IMR-90 (cell line): ENCODE measurements at regions not wholly inside any gene's neighbourhood (a gene's known extent, or its start where the extent isn't known, plus 50 kb on each side); places are given as distances from the start of the nearest gene placed in this dataset.

Experiments
- ATAC-seq: fragments of 200-7000 bp; cut with Tn5 transposase; 2 replicates; pipeline ENCODE4 v1.9.1; 2020; ENCODE audit warnings: low read depth, mild to moderate bottlenecking, moderate library complexity
- BruUV-seq: library from RNA; stranded (reverse); fragments of 400-500 nt; replicated peaks from 2 replicates; lab custom pipeline; 2021; lab: Mats Ljungman, UMichigan
- CTCF ChIA-PET: fragments of 300-600 bp; formaldehyde crosslinking; extraction: SDS; loops from one replicate; lab custom pipeline; 2021; ENCODE audit warnings: antibody characterized with exemption; lab: Yijun Ruan, JAX
- POLR2A ChIA-PET: fragments of 300-600 bp; sonication (Branson Sonifier 250); formaldehyde crosslinking; loops from one replicate; lab custom pipeline; 2022; ENCODE audit warnings: antibody characterized with exemption; ENCODE audit not compliant: unreplicated experiment; lab: Charles Lee
- DNase-seq: peaks from one replicate; pipeline ENCODE4 v3.0.0; 2013
- H2AFZ ChIP-seq: replicated peaks from 2 replicates; pipeline ENCODE3; 2013; ENCODE audit warnings: low read length, mild to moderate bottlenecking; ENCODE audit not compliant: poor library complexity
- H2AK5ac ChIP-seq: 2 replicates; pipeline ENCODE4 v1.6.1; 2013; ENCODE audit warnings: low read depth, low read length, inconsistent platforms
- H2AK9ac ChIP-seq: replicated peaks from 2 replicates; pipeline ENCODE3; 2013; ENCODE audit warnings: mild to moderate bottlenecking, low read depth, low read length, moderate library complexity; ENCODE audit not compliant: poor library complexity
- H2BK120ac ChIP-seq: 2 replicates; pipeline ENCODE4 v1.6.1; 2013; ENCODE audit warnings: low read depth, low read length, inconsistent platforms
- H2BK15ac ChIP-seq: 3 replicates; pipeline ENCODE4 v1.6.1; 2013; ENCODE audit warnings: low read depth, low read length, inconsistent platforms
- H2BK20ac ChIP-seq: 2 replicates; pipeline ENCODE4 v1.6.1; 2013; ENCODE audit warnings: low read depth, mild to moderate bottlenecking, inconsistent platforms, low read length, moderate library complexity
- H2BK5ac ChIP-seq: 2 replicates; pipeline ENCODE4 v1.6.1; 2013; ENCODE audit warnings: mild to moderate bottlenecking, low read depth, low read length, inconsistent platforms; ENCODE audit not compliant: poor library complexity, severe bottlenecking
- H3K14ac ChIP-seq: replicated peaks from 2 replicates; pipeline ENCODE4 v1.6.1; 2013; ENCODE audit warnings: low read depth, low read length, inconsistent platforms
- H3K18ac ChIP-seq: 2 replicates; pipeline ENCODE4 v1.6.1; 2013; ENCODE audit warnings: low read depth, low read length, control low read depth
- H3K23ac ChIP-seq: 2 replicates; pipeline ENCODE4 v1.6.1; 2013; ENCODE audit warnings: low read depth, low read length, inconsistent platforms
- H3K27ac ChIP-seq: 2 replicates; pipeline ENCODE4 v1.5.1; 2013; ENCODE audit warnings: mild to moderate bottlenecking, control low read depth, low read length; ENCODE audit not compliant: insufficient read depth
- H3K27me3 ChIP-seq: 2 replicates; pipeline ENCODE4 v1.6.1; 2013; ENCODE audit warnings: low read length; ENCODE audit not compliant: control insufficient read depth, insufficient read depth
- H3K36me3 ChIP-seq: 2 replicates; pipeline ENCODE4 v1.6.1; 2013; ENCODE audit warnings: low read length, mixed read lengths; ENCODE audit not compliant: control insufficient read depth, insufficient read depth
- H3K4ac ChIP-seq: 2 replicates; pipeline ENCODE4 v1.6.1; 2013; ENCODE audit warnings: low read depth, low read length, inconsistent platforms
- H3K4me1 ChIP-seq: 2 replicates; pipeline ENCODE4 v1.6.1; 2013; ENCODE audit warnings: low read length, mixed read lengths; ENCODE audit not compliant: control insufficient read depth, insufficient read depth
- H3K4me2 ChIP-seq: 2 replicates; pipeline ENCODE4 v1.6.1; 2013; ENCODE audit warnings: low read depth, mild to moderate bottlenecking, control low read depth, low read length, moderate library complexity
- H3K4me3 ChIP-seq: 2 replicates; pipeline ENCODE4 v1.5.1; 2013; ENCODE audit warnings: low read depth, mild to moderate bottlenecking, control low read depth, low read length, moderate library complexity; ENCODE audit not compliant: insufficient read depth
- H3K56ac ChIP-seq: 2 replicates; pipeline ENCODE4 v1.6.1; 2013; ENCODE audit warnings: low read length, inconsistent platforms; ENCODE audit not compliant: insufficient read depth; ENCODE audit errors: extremely low read depth
- H3K79me1 ChIP-seq, 2 experiments: 2 replicates each; pipeline ENCODE4 v1.6.1; 2013; ENCODE audit warnings: low read length in 2 of 2, inconsistent platforms in 1 of 2, low read depth in 1 of 2
- H3K9ac ChIP-seq: 2 replicates; pipeline ENCODE4 v1.6.1; 2013; ENCODE audit warnings: low read depth, low read length, control low read depth
- H3K9me1 ChIP-seq: 2 replicates; pipeline ENCODE4 v1.6.1; 2013; ENCODE audit warnings: low read length, inconsistent platforms; ENCODE audit not compliant: insufficient read depth
- H3K9me3 ChIP-seq: 2 replicates; pipeline ENCODE4 v1.6.1; 2013; ENCODE audit warnings: low read length; ENCODE audit not compliant: control insufficient read depth, insufficient read depth
- H4K20me1 ChIP-seq: 2 replicates; pipeline ENCODE4 v1.6.1; 2013; ENCODE audit warnings: low read length, inconsistent platforms; ENCODE audit not compliant: insufficient read depth
- H4K5ac ChIP-seq: 2 replicates; pipeline ENCODE4 v1.6.1; 2013; ENCODE audit warnings: mild to moderate bottlenecking, low read depth, low read length, control low read depth
- H4K8ac ChIP-seq, 2 experiments: 2 replicates each; pipeline ENCODE4 v1.6.1; 2013; ENCODE audit warnings: low read depth in 2 of 2, low read length in 2 of 2, control low read depth in 1 of 2, inconsistent platforms in 1 of 2
- H4K91ac ChIP-seq: 2 replicates; pipeline ENCODE4 v1.6.1; 2013; ENCODE audit warnings: low read depth, low read length, inconsistent platforms; ENCODE audit not compliant: insufficient read depth
- BHLHE40 ChIP-seq: fragments of 150-350 bp; IDR thresholded peaks from 2 replicates; pipeline ENCODE4 v1.6.1; 2016; ENCODE audit warnings: mild to moderate bottlenecking, low read depth, low read length
- CEBPB ChIP-seq: IDR thresholded peaks from 2 replicates; pipeline ENCODE4 v1.6.1; 2012; ENCODE audit warnings: low read depth, low read length, improper control_type of control experiment
- CHD1 ChIP-seq: IDR thresholded peaks from 2 replicates; pipeline ENCODE4 v1.6.1; 2012; ENCODE audit warnings: low read depth, low read length, improper control_type of control experiment
- CTCF ChIP-seq: conservative IDR thresholded peaks from 2 replicates; pipeline ENCODE4 v1.5.1; 2012; ENCODE audit warnings: mild to moderate bottlenecking, low read depth, low read length, improper control_type of control experiment
- ELK1 ChIP-seq: fragments of 150-350 bp; IDR thresholded peaks from 2 replicates; pipeline ENCODE4 v1.6.1; 2016; ENCODE audit warnings: low read depth, mild to moderate bottlenecking, low read length, moderate library complexity, borderline replicate concordance
- FOS ChIP-seq: fragments of 150-350 bp; IDR thresholded peaks from 2 replicates; pipeline ENCODE4 v1.6.1; 2016; ENCODE audit warnings: low read depth, low read length
- MAFK ChIP-seq: IDR thresholded peaks from 2 replicates; pipeline ENCODE4 v1.6.1; 2012; ENCODE audit warnings: low read depth, low read length, improper control_type of control experiment
- MAZ ChIP-seq: IDR thresholded peaks from 2 replicates; pipeline ENCODE4 v1.6.1; 2012; ENCODE audit warnings: low read depth, mild to moderate bottlenecking, low read length, improper control_type of control experiment, moderate library complexity, borderline replicate concordance
- MXI1 ChIP-seq: IDR thresholded peaks from 2 replicates; pipeline ENCODE4 v1.6.1; 2012; ENCODE audit warnings: low read depth, mild to moderate bottlenecking, low read length, moderate library complexity, borderline replicate concordance
- NFE2L2 ChIP-seq: fragments of 150-350 bp; IDR thresholded peaks from 2 replicates; pipeline ENCODE4 v1.6.1; 2016; ENCODE audit warnings: low read depth, mild to moderate bottlenecking, low read length
- POLR2A ChIP-seq: IDR thresholded peaks from 2 replicates; pipeline ENCODE4 v1.6.1; 2012; ENCODE audit warnings: mild to moderate bottlenecking, low read depth, low read length
- RAD21 ChIP-seq: IDR thresholded peaks from 2 replicates; pipeline ENCODE4 v1.6.1; 2012; ENCODE audit warnings: low read length, improper control_type of control experiment
- RCOR1 ChIP-seq: IDR thresholded peaks from 2 replicates; pipeline ENCODE4 v1.6.1; 2012; ENCODE audit warnings: mild to moderate bottlenecking, low read length, improper control_type of control experiment; ENCODE audit not compliant: insufficient replicate concordance
- RFX5 ChIP-seq: IDR thresholded peaks from 2 replicates; pipeline ENCODE4 v1.8.0; 2012; ENCODE audit warnings: low read depth, mild to moderate bottlenecking, low read length, moderate library complexity
- SMC3 ChIP-seq: fragments of 150-350 bp; IDR thresholded peaks from 2 replicates; pipeline ENCODE4 v1.6.1; 2016; ENCODE audit warnings: low read depth, mild to moderate bottlenecking, antibody characterized with exemption, low read length, moderate library complexity
- dilution Hi-C: fragments of 300-500 bp; cut with HindIII; formaldehyde crosslinking; loops from one replicate; pipeline ENCODE4 v1.14.3; 2018; ENCODE audit warnings: low sequenced_read_pairs; ENCODE audit not compliant: unreplicated experiment
- in situ Hi-C: fragments of 300-500 bp; cut with MboI; formaldehyde crosslinking; loops from 3 replicates; pipeline ENCODE4 v1.14.3; 2019; ENCODE audit warnings: low sequenced_read_pairs, inconsistent platforms, mixed read lengths
- intact Hi-C: fragments of 100-400 bp; cut with micrococcal nuclease; formaldehyde crosslinking; loops from 2 replicates; pipeline ENCODE4 v1.10.0; 2022
- TF ChIP-seq, protein P1 (sequence below): fragments of 150-350 bp; IDR thresholded peaks from 2 replicates; pipeline ENCODE4 v1.6.1; 2017; ENCODE audit warnings: mild to moderate bottlenecking, antibody characterized with exemption, low read length, low read depth

- H3K18ac ChIP-seq = no peak overlapping the region
- H3K4me2 ChIP-seq = no peak overlapping the region
- no peak overlapping the region for H3K9ac ChIP-seq
- no peaks in the 10 kb centered on the region for H3K9me1 ChIP-seq
- H3K23ac ChIP-seq = no peak overlapping the region
- H4K20me1 ChIP-seq = no peaks in the 10 kb centered on the region
- in situ Hi-C loops (no loop called here), dilution Hi-C loops (no loop called here), intact Hi-C loops (no loop called here)
- no peaks in the 10 kb centered on the region for H3K79me1 ChIP-seq
- H3K27me3 ChIP-seq = no peaks in the 10 kb centered on the region
- no peak overlapping the region for H3K4me3 ChIP-seq
- H2BK20ac ChIP-seq = no peak overlapping the region
- no peak overlapping the region for H3K14ac ChIP-seq
- H3K9me3 ChIP-seq = no peaks in the 10 kb centered on the region
- TF ChIP-seq MXI1 = no peak
- no peak for TF ChIP-seq CEBPB
- TF ChIP-seq BHLHE40 = no peak
- no peak for TF ChIP-seq NFE2L2
- TF ChIP-seq MAZ = no peak
- TF ChIP-seq RAD21 = no peak
- TF ChIP-seq RFX5 = no peak
- TF ChIP-seq FOS = no peak
- TF ChIP-seq RCOR1 = no peak
- TF ChIP-seq SMC3 = no peak
- no peak for TF ChIP-seq CHD1
- TF ChIP-seq ELK1 = no peak
- no peak for TF ChIP-seq CTCF
- TF ChIP-seq, protein P1, sequence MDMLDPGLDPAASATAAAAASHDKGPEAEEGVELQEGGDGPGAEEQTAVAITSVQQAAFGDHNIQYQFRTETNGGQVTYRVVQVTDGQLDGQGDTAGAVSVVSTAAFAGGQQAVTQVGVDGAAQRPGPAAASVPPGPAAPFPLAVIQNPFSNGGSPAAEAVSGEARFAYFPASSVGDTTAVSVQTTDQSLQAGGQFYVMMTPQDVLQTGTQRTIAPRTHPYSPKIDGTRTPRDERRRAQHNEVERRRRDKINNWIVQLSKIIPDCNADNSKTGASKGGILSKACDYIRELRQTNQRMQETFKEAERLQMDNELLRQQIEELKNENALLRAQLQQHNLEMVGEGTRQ = no peak
- no peak for TF ChIP-seq MAFK
- TF ChIP-seq POLR2A = no peak
- no peaks in the 10 kb centered on the region for H3K36me3 ChIP-seq
- no peak for DNase-seq
- H4K91ac ChIP-seq = no peak overlapping the region
- ATAC-seq = no peak
- no peak overlapping the region for H4K5ac ChIP-seq
- ChIA-PET POLR2A (no interaction called here), CTCF (no interaction called here)
- no peak overlapping the region for H3K4ac ChIP-seq
- no peak overlapping the region for H2AK9ac ChIP-seq
- H2AK5ac ChIP-seq = no peak overlapping the region
- H3K56ac ChIP-seq = no peak overlapping the region
- no peak overlapping the region for H2BK15ac ChIP-seq
- no peak overlapping the region for H2AFZ ChIP-seq
- H3K27ac ChIP-seq = no peak overlapping the region
- no peak overlapping the region for H4K8ac ChIP-seq
- no peak overlapping the region for H2BK5ac ChIP-seq
- H2BK120ac ChIP-seq = no peak overlapping the region
- H3K4me1 ChIP-seq = no peaks in the 10 kb centered on the region
- no TSS peak for BruUV-seq
Observed at GRCh38 chr2:83640506-83640905, 818.6 kb downstream of the SUCLG1 start.
